Colonic mucosa (tissue), 4 donors: ENCODE measurements at regions not wholly inside any gene's neighbourhood (a gene's known extent, or its start where the extent isn't known, plus 50 kb on each side); places are given as distances from the start of the nearest gene placed in this dataset.

Source experiments
- DNase-seq: peaks from one replicate; pipeline ENCODE4 v3.0.0-alpha.2; 2020
- H3K27ac ChIP-seq: fragments of 200-600 bp; one replicate; pipeline ENCODE4 v1.8.0; 2021
- H3K27me3 ChIP-seq: fragments of 200-600 bp; one replicate; pipeline ENCODE4 v1.8.0; 2021
- H3K36me3 ChIP-seq: fragments of 200-600 bp; one replicate; pipeline ENCODE4 v1.8.0; 2021
- H3K4me1 ChIP-seq: fragments of 200-600 bp; one replicate; pipeline ENCODE4 v1.8.0; 2021; ENCODE audit warnings: mild to moderate bottlenecking
- H3K4me3 ChIP-seq: fragments of 200-600 bp; one replicate; pipeline ENCODE4 v1.8.0; 2021
- H3K9ac ChIP-seq, 2 donors: one replicate each; pipeline ENCODE4 v1.7.0; 2013; ENCODE audit warnings: control low read depth in 2 of 2, low read depth in 2 of 2, low read length in 2 of 2
- H3K9me3 ChIP-seq: fragments of 200-600 bp; one replicate; pipeline ENCODE4 v1.8.0; 2021
- intact Hi-C: fragments of 100-400 bp; cut with DNase I; formaldehyde crosslinking; loops from one replicate; pipeline ENCODE4 v1.14.1; 2022
- TF ChIP-seq, protein P1 (sequence below): fragments of 200-600 bp; IDR thresholded peaks from one replicate; pipeline ENCODE4 v1.8.0; 2022; ENCODE audit warnings: antibody characterized with exemption, mild to moderate bottlenecking
- donor health status: healthy.
- donor health status: DM: no; HTN: no; CAD: no.
- donor health status: DM: no; HTN: no; CAD: no.

DNA sequence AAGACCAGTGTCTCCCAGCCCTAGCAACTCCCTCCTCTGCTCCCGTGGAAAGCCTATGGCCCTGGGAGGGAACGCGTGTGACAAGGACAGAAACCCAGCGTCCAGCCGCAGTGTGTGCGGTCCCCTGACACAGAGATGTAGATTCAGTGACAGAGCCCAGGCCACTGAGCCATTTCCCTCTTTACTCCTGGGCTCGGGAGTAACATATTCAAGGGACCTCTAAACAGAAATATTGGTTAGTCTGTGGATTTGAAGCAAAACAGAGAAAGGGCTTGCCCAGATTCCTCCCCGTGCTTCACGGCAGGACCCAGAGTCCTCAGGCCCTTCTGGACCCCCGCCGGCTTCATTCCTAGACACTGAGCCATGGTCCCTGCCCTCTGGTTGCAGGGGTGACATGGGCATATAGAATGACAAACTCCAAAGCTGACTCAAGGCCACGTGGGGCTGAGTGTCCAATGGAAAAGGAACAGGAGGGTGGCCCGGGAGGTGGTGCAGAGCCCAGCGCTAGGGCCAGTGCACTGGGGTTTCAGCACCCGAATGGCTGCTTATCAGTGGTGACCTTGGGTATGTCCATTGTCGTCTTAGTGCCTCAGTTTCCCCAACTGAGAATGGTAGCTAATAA, 248.2 kb downstream of the QKI start:
- intact Hi-C loops = no loop called here
- TF ChIP-seq, protein P1, sequence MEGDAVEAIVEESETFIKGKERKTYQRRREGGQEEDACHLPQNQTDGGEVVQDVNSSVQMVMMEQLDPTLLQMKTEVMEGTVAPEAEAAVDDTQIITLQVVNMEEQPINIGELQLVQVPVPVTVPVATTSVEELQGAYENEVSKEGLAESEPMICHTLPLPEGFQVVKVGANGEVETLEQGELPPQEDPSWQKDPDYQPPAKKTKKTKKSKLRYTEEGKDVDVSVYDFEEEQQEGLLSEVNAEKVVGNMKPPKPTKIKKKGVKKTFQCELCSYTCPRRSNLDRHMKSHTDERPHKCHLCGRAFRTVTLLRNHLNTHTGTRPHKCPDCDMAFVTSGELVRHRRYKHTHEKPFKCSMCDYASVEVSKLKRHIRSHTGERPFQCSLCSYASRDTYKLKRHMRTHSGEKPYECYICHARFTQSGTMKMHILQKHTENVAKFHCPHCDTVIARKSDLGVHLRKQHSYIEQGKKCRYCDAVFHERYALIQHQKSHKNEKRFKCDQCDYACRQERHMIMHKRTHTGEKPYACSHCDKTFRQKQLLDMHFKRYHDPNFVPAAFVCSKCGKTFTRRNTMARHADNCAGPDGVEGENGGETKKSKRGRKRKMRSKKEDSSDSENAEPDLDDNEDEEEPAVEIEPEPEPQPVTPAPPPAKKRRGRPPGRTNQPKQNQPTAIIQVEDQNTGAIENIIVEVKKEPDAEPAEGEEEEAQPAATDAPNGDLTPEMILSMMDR = no peak
- no peak overlapping the region for H3K27ac ChIP-seq

DNA sequence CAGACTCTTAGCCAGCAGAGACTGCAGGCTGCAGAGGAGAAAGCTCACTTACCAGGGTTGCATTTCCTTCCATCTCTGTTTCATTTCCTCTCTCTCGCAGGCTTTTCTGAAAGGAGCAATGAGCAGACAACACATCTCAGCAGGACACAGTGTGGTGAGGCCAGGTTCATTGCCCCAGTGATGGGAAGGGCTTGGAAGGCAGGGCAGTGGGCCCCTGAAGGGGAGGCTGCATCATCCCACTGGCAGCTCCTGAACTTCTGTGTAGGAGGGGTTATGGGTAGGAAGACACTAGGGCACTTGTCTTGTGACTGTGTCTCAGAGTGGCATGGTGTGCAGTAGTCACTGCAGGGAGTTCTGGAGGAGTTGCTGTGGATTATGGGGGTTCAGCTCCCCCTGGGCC, 246.8 kb downstream of the QKI start:
- Histone ChIP-seq H3K4me1 (no peaks in the 10 kb centered on the region), H3K9me3 (no peaks in the 10 kb centered on the region), H3K36me3 (no peaks in the 10 kb centered on the region), H3K27me3 (no peaks in the 10 kb centered on the region), H3K27ac (no peak overlapping the region), H3K9ac (no peak overlapping the region), H3K4me3 (no peak overlapping the region)
- TF ChIP-seq, protein P1 = no peak
- no peak for DNase-seq
- intact Hi-C loops = no loop called here

More for the DNA sequence above, 248.2 kb downstream of the QKI start:
- no peaks in the 10 kb centered on the region for H3K9me3 ChIP-seq
- H3K36me3 ChIP-seq = no peaks in the 10 kb centered on the region
- no peak overlapping the region for H3K9ac ChIP-seq
- H3K4me1 ChIP-seq = no peaks in the 10 kb centered on the region
- no peak for DNase-seq
- no peaks in the 10 kb centered on the region for H3K27me3 ChIP-seq
- H3K4me3 ChIP-seq = no peak overlapping the region

DNA sequence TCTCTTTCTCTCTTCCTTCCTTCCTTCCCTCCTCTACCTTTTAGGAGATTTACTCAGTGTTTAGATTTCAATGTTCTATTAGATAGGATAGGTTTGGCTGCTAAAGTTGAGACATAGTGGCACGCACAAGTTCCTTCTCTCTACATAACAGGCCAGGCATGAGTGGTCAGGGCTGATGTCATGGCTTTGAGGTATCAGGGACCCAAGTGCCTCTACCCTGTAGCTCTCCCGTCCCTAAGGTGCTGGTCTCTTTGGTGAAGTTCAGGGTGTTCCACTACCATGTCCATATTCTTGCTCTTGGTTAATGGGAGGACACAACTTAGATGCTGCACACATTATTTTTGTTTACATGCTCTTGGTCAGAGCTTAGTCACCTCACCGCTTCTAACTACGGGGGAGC, 245.3 kb downstream of the QKI start:
- H3K9ac ChIP-seq = no peak overlapping the region
- H3K27me3 ChIP-seq = no peaks in the 10 kb centered on the region
- DNase-seq = no peak
- H3K4me1 ChIP-seq = no peaks in the 10 kb centered on the region
- TF ChIP-seq, protein P1 = no peak
- no peaks in the 10 kb centered on the region for H3K9me3 ChIP-seq
- H3K27ac ChIP-seq = no peak overlapping the region
- intact Hi-C loops = no loop called here
- no peaks in the 10 kb centered on the region for H3K36me3 ChIP-seq
- H3K4me3 ChIP-seq = no peak overlapping the region

DNA sequence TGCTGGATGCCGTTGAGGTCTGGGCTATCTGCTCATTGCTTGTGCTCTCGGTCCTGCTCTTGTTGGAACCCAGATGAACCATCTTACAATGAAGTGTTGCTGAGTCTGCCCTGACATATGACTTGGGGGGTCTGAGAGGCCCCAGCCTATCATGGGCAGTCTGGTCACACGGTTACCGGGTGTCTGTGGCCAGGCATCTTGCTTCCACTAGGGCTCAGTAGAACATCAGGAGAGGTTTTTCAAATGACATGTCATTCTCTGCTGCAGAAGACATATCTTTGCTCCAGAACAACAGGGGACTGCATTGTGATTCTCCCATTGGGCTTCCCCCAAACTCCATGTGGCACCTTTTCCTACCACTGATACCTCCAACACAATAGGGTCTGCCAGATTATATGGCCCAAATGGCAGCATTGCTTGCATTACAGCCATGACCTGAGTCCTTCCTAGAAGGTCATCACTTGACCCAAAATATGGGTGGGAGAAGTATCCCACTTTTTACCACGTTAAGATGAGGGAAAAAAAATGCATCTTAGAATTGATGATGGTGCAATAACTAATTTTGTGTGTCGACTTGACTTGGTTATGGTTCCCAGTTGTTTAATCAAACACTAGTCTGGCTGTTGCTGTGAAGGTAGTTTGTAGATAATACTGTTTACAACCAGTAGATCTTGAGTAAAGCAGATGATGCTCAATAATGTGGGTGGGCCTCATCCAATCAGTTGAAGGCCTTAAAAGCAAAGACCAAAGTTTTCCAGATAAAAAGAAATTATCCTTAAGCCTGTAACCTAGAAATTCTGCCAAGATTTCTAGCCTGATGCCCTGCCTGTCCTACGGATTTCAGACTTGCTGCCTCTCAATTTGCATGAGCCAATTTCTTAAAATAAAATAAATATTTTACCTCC, 241.0 kb downstream of the QKI start:
- H3K4me3 ChIP-seq = no peak overlapping the region
- TF ChIP-seq, protein P1 = no peak
- no peaks in the 10 kb centered on the region for H3K27me3 ChIP-seq
- no peaks in the 10 kb centered on the region for H3K9me3 ChIP-seq
- H3K4me1 ChIP-seq = no peaks in the 10 kb centered on the region
- intact Hi-C loops = no loop called here
- no peak overlapping the region for H3K27ac ChIP-seq
- no peaks in the 10 kb centered on the region for H3K36me3 ChIP-seq
- H3K9ac ChIP-seq = no peak overlapping the region
- no peak for DNase-seq

DNA sequence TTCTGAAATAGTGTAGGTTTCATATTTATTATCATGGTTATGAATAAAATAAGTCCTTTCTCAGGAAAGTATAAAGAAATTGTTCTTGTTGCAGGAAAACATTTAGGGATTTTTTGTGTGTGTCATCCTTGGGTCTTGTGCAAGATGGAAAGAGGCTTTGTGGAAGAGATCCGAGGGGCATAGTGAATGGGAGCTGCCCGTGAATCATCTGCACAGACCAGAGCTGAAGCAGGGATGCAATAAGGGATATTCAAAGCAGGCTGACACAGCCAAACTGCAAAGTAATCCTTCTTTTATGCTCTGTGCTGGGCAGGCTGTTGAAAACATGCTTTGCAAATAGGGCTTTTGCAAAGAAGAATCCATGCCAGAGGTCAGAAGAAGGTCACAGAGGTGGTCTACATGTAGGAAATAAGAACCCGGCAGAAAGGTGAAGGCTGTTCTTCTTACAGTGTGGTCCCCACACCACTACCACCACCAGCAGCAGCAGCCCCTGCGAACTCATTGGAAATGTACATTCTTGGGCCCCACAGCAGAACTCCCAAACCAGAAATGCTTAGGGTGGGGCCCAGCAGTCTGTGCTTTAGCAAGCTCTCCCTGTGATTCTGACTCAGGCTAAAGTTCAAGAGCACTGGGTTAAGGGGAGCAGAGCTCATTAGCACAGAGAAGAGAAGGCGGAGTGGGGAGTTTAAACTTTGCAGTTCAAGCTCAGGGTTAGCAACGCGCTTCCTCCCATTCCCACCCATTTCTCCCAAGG, 237.6 kb downstream of the QKI start:
- intact Hi-C loops = no loop called here
- TF ChIP-seq, protein P1 = no peak
- Histone ChIP-seq H3K4me3 (no peak overlapping the region), H3K4me1 (no peaks in the 10 kb centered on the region), H3K27me3 (no peaks in the 10 kb centered on the region), H3K27ac (no peak overlapping the region), H3K36me3 (no peaks in the 10 kb centered on the region), H3K9ac (no peak overlapping the region), H3K9me3 (no peaks in the 10 kb centered on the region)
- DNase-seq = no peak
